ENCODE measurements at regions not wholly inside any gene's neighbourhood (a gene's known extent, or its start where the extent isn't known, plus 50 kb on each side); places are given as distances from the start of the nearest gene placed in this dataset.

DNA sequence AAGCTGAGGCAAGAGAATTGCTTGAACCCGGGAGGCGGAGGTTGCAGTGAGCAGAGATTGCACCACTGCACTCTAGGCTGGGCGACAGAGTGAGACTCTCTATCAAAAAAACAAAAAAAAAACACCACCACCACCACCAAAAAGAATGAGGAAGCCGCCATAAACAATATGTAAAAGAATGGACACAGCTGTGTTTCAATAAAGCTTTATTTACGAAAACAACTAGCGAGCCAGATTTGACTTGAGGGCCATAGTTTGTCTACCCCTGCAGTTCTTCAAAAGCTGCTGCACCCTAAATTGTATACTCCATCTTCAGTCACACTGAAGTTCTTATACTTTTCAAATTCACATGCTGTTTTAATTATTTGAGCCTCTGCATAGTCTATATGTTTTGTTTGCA is 306.5 kb upstream of the KLF3 start:
- H3K4me1 ChIP-seq = no peaks in the 10 kb centered on the region
- H3K9me3 ChIP-seq = peaks cover 0 to 22% (median 12%) of the 10 kb centered on the region in 8 donors
- 95 to 100% (median 97%) methylated on average over 6 of the region's 6 CpGs for WGBS, 5 donors
- H3K4me3 ChIP-seq = no peak overlapping the region
- DNase-seq = no peak
- intact Hi-C loops (cut with DNase I; ENCODE audit: low total_unique reads) = no loop called here
- no peak overlapping the region for H3K27ac ChIP-seq
- TF ChIP-seq, protein P1, sequence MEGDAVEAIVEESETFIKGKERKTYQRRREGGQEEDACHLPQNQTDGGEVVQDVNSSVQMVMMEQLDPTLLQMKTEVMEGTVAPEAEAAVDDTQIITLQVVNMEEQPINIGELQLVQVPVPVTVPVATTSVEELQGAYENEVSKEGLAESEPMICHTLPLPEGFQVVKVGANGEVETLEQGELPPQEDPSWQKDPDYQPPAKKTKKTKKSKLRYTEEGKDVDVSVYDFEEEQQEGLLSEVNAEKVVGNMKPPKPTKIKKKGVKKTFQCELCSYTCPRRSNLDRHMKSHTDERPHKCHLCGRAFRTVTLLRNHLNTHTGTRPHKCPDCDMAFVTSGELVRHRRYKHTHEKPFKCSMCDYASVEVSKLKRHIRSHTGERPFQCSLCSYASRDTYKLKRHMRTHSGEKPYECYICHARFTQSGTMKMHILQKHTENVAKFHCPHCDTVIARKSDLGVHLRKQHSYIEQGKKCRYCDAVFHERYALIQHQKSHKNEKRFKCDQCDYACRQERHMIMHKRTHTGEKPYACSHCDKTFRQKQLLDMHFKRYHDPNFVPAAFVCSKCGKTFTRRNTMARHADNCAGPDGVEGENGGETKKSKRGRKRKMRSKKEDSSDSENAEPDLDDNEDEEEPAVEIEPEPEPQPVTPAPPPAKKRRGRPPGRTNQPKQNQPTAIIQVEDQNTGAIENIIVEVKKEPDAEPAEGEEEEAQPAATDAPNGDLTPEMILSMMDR (IDR thresholded peaks at IDR 0.05 in 8 of 11, conservative IDR thresholded peaks at IDR 0.05 in 3 of 11) = no peak
- no peak for TF ChIP-seq POLR2A (IDR thresholded peaks at IDR 0.05)
- no peak for TF ChIP-seq POLR2AphosphoS5 (IDR thresholded peaks at IDR 0.05)
- H3K36me3 ChIP-seq = no peaks in the 10 kb centered on the region
- H3K27me3 ChIP-seq (replicated peaks in 1 of 7) = no peaks in the 10 kb centered on the region

DNA sequence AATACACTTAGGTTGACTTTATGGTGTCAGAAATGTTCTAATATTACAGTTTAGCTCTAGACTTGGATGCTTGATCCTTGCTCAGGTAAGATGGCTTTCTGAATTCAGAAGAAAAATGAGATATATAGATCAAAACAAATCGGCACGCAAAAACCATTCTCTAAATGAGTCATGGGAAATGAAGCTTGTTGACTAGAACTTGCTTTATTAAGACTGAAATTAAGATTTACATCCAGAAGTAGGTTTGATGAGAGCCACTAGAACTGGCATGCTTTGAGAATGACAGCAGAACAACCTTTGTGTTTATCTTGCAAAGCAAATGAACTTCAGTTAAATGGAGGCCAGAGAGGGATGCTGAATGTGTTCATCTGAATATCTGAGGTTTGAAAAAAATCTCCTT is 304.9 kb upstream of the KLF3 start:
- Histone ChIP-seq H3K36me3 (no peaks in the 10 kb centered on the region), H3K27me3 (replicated peaks in 1 of 7) (no peaks in the 10 kb centered on the region), H3K27ac (no peak overlapping the region), H3K4me1 (no peaks in the 10 kb centered on the region), H3K9me3 (peaks cover 0 to 9% (median 5%) of the 10 kb centered on the region in 8 donors), H3K4me3 (no peak overlapping the region)
- WGBS, 5 donors = 73 to 86% (median 74%) methylated on average over 2 of the region's 2 CpGs
- TF ChIP-seq, protein P1 (IDR thresholded peaks at IDR 0.05 in 8 of 11, conservative IDR thresholded peaks at IDR 0.05 in 3 of 11) = no peak
- no peak for TF ChIP-seq POLR2A (IDR thresholded peaks at IDR 0.05)
- TF ChIP-seq POLR2AphosphoS5 (IDR thresholded peaks at IDR 0.05) = no peak
- no peak for DNase-seq
- intact Hi-C loops (cut with DNase I; ENCODE audit: low total_unique reads) = no loop called here

DNA sequence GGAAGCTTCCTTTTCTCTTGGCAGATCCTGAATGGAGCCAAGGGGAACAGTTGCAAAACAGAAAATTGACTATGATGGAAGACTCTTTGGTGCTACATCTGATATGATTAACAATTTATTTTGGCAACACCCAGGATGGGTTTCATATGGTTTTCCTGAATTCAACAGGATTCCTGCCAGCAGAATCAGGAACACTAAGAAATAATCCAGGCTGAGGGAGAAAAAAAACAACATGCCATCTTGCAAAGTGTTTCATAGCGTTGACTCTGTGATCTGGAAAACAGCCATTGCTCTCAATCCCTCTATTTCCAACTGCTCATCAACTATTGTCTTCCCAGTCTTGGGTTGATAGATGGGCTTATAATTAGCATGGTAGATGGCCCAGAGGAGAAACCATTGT is 303.8 kb upstream of the KLF3 start:
- Histone ChIP-seq H3K27ac (no peak overlapping the region), H3K4me1 (no peaks in the 10 kb centered on the region), H3K4me3 (no peak overlapping the region), H3K27me3 (replicated peaks in 1 of 7) (no peaks in the 10 kb centered on the region), H3K36me3 (no peaks in the 10 kb centered on the region), H3K9me3 (no peaks in the 10 kb centered on the region)
- TF ChIP-seq, protein P1 (IDR thresholded peaks at IDR 0.05 in 8 of 11, conservative IDR thresholded peaks at IDR 0.05 in 3 of 11) = no peak
- TF ChIP-seq POLR2A (IDR thresholded peaks at IDR 0.05) = no peak
- no peak for TF ChIP-seq POLR2AphosphoS5 (IDR thresholded peaks at IDR 0.05)
- 71 to 97% (median 91%) methylated on average over 1 of the region's 1 CpG for WGBS, 5 donors
- no peak for DNase-seq
- intact Hi-C loops (cut with DNase I; ENCODE audit: low total_unique reads) = no loop called here

DNA sequence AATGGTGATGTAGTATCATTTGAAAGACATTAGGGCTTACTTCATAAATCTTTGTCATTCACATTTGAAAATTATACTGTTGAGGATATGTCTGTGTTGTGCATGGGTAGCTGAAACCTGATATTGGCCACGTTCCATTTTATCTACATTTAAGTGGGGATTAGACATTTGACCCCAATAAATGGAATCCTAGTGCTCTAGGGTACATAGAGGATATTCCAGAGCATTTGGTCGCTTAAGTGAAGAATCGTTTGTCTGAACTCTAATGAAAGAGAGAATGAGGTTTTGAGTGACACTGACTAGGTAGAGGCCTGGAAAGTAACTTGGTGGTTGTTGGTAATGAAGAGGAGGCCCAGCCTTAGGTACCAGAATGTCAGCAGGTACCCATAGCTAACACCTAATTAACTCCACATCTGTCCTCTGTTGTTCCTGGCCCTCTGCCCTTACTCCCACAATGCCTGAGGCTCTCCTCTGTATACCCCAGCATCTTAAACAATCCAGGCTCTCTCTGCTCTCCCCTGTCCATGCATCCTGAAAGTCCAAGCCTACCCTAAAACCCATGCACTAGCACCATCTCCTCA is 299.5 kb upstream of the KLF3 start:
- WGBS, 5 donors = 83 to 97% (median 89%) methylated on average over 3 of the region's 3 CpGs
- DNase-seq = no peak
- intact Hi-C loops (cut with DNase I; ENCODE audit: low total_unique reads) = no loop called here
- Histone ChIP-seq H3K36me3 (no peaks in the 10 kb centered on the region), H3K27me3 (replicated peaks in 1 of 7) (no peaks in the 10 kb centered on the region), H3K4me1 (no peaks in the 10 kb centered on the region), H3K9me3 (no peaks in the 10 kb centered on the region), H3K27ac (no peak overlapping the region), H3K4me3 (no peak overlapping the region)
- TF ChIP-seq POLR2A (IDR thresholded peaks at IDR 0.05) = no peak
- TF ChIP-seq POLR2AphosphoS5 (IDR thresholded peaks at IDR 0.05) = no peak
- TF ChIP-seq, protein P1 (IDR thresholded peaks at IDR 0.05 in 8 of 11, conservative IDR thresholded peaks at IDR 0.05 in 3 of 11) = no peak

Data from spleen (tissue), 11 donors.